ENCODE measurements at regions not wholly inside any gene's neighbourhood (a gene's known extent, or its start where the extent isn't known, plus 50 kb on each side); places are given as distances from the start of the nearest gene placed in this dataset.

GRCh38 chr2:217671075-217671474 is 331.7 kb downstream of the TNS1 start:
- TF ChIP-seq NFIC (IDR thresholded peaks at IDR 0.05; ENCODE audit: borderline replicate concordance), result no peak
- no peak for TF ChIP-seq EP300 (IDR thresholded peaks at IDR 0.05; ENCODE audit: borderline replicate concordance in 1 of 2, low read depth in 1 of 2, low read length in 1 of 2)
